DMS153 treated with DMSO at 0.1 percent for 48 hours (cell line): ENCODE measurements at regions not wholly inside any gene's neighbourhood (a gene's known extent, or its start where the extent isn't known, plus 50 kb on each side); places are given as distances from the start of the nearest gene placed in this dataset.

Source experiments
- DNase-seq: peaks from one replicate; lab custom pipeline; 2025; ENCODE audit not compliant: unreplicated experiment; lab: John Stamatoyannopoulos, UW

GRCh38 chr6:41470331-41471063, 75.7 kb upstream of the FOXP4 start:
- peak; percentile 26 for DNase-seq

GRCh38 chr6:41471064-41471895, 74.9 kb upstream of the FOXP4 start:
- no peak for DNase-seq

GRCh38 chr6:41474213-41474933, 71.8 kb upstream of the FOXP4 start:
- no peak for DNase-seq

DNA sequence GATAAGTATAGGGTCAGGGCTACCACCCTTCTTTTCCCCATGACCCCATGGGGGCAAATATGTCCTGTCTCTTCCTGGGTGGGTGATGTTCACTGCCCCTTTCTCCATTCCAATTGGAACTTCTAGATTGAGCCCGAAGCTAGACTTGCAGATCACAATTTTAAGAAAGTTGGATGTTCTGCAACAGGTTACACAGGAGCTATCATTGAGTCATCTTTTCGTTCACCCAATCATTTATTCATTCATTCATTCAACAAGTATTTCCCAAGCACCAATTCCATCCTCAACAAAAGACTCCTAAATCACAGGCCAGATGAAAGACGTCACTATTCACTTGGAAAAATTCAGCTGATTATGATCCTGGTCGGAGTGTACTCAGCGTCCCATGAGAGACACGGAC, 71.0 kb upstream of the FOXP4 start:
- DNase-seq = no peak

GRCh38 chr6:41475737-41476357, 70.3 kb upstream of the FOXP4 start:
- DNase-seq = no peak

- DNase-seq = no peak
Measured at GRCh38 chr6:41476401-41476800, 69.8 kb upstream of the FOXP4 start.

GRCh38 chr6:41477572-41477971, 68.6 kb upstream of the FOXP4 start:
- no peak for DNase-seq

GRCh38 chr6:41483943-41484342, 62.2 kb upstream of the FOXP4 start:
- no peak for DNase-seq

DNA sequence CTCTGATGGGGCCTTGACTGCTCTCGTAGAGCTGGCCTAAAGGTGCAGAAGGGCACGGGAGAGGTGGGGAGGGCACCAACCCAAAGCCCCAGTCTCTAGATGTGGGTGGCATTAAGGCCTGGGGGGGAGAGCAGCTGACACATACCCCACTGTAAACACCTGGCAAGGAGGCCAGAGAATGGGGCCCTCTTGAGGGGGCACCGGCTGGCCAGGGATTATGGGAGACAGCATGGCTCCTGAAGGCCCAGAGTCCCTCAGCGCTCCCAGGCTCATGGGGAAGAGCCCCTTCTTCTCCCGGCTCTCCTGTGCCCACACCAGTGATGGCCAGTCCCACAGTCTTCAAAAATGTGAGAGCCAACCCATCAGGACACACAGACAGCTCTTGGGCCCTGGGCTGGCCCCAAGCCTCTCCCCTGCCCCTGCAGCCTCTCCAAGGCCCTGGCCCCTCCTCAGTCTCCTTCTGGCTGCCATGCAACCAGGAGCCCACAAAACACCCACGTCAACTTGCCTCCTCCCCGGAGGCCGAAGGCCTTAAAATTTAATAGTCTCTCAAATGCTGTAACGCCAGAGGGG, 58.2 kb upstream of the FOXP4 start:
- DNase-seq = no peak

GRCh38 chr6:41488433-41489119, 57.6 kb upstream of the FOXP4 start:
- DNase-seq = no peak

GRCh38 chr6:41489120-41489851, 56.9 kb upstream of the FOXP4 start:
- DNase-seq = no peak

- no peak for DNase-seq
Measured at GRCh38 chr6:41492261-41492891, 53.8 kb upstream of the FOXP4 start.

GRCh38 chr6:41494212-41495110, 51.7 kb upstream of the FOXP4 start:
- no peak for DNase-seq
